ENCODE measurements at regions not wholly inside any gene's neighbourhood (a gene's known extent, or its start where the extent isn't known, plus 50 kb on each side); places are given as distances from the start of the nearest gene placed in this dataset.

DNA sequence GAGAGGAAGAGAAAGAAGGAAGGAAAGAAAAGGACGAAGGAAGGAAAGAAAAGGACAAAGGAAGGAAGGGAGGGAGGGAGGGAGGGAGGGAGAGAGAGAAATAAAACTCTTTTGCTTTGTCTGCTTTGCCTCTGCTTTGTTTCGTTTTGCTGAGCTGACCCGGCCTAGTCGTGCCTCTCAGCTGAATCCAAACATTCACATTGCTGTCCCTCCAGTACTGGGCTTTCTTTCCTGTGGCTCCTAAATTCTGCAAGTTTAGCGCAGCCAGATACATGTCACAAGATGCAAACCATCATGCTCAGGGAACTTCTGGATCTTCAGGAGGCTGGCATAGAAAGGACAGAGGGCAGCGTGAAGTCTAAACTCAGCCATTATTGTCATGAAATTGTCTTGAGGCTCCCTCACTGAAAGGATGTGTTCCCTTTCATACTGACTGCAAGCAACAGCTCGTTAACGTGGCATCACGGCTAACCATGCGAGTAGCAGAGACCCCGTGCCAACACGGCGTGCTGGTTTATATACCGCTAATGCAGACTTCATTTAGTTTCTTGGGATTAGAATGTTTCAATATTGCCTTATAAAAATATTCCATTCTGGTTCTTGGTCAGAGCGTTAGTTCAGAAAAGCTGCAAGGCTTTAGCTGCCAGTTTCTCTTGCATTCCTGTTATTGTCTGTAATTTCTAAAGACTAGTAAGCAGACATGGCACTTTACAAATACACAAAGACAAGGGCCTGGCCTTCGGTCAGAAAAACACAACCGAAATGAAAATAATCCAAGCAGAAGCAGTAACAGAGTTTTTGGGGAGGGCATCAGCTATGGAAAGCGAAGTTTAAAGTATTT is 94.2 kb downstream of the TMEM174 start:
- TF ChIP-seq POLR2AphosphoS5 (IDR thresholded peaks at IDR 0.05) (no peak), CTCF (IDR thresholded peaks at IDR 0.05) (no peak)

Measured in stomach (tissue), 4 donors.